IPS-20b (cell line): ENCODE measurements at regions not wholly inside any gene's neighbourhood (a gene's known extent, or its start where the extent isn't known, plus 50 kb on each side); places are given as distances from the start of the nearest gene placed in this dataset.
"Not testable (repeated sequence)": the region's sequence is repeated elsewhere in the genome, so short reads cannot be mapped to it uniquely, and the experiment has no call there.

Source experiments
- H3K27ac ChIP-seq: one replicate; pipeline ENCODE4 v1.5.1; 2013; ENCODE audit warnings: low read length
- H3K27me3 ChIP-seq: 2 replicates; pipeline ENCODE4 v1.6.1; 2013; ENCODE audit warnings: mild to moderate bottlenecking, low read length, inconsistent platforms; ENCODE audit not compliant: insufficient read depth
- H3K36me3 ChIP-seq: 2 replicates; pipeline ENCODE4 v1.6.1; 2013; ENCODE audit warnings: low read depth, mild to moderate bottlenecking, inconsistent platforms, low read length, moderate library complexity; ENCODE audit not compliant: insufficient read depth
- H3K4me1 ChIP-seq: 2 replicates; pipeline ENCODE4 v1.6.1; 2013; ENCODE audit warnings: mild to moderate bottlenecking, control low read depth, inconsistent platforms, low read length, moderate library complexity; ENCODE audit not compliant: insufficient read depth
- H3K4me3 ChIP-seq: 2 replicates; pipeline ENCODE4 v1.5.1; 2013; ENCODE audit warnings: mild to moderate bottlenecking, low read length, inconsistent platforms
- H3K9ac ChIP-seq: 2 replicates; pipeline ENCODE4 v1.6.1; 2013; ENCODE audit warnings: low read depth, mild to moderate bottlenecking, inconsistent platforms, low read length, moderate library complexity
- H3K9me3 ChIP-seq: 2 replicates; pipeline ENCODE4 v1.6.1; 2013; ENCODE audit warnings: mild to moderate bottlenecking, low read depth, low read length, inconsistent platforms; ENCODE audit not compliant: insufficient read depth

- H3K9me3 ChIP-seq: no peaks in the 10 kb centered on the region
- no peaks in the 10 kb centered on the region for H3K36me3 ChIP-seq
- no peak overlapping the region for H3K27ac ChIP-seq
- H3K4me3 ChIP-seq: no peak overlapping the region
- H3K27me3 ChIP-seq: no peaks in the 10 kb centered on the region
- no peak overlapping the region for H3K9ac ChIP-seq
- H3K4me1 ChIP-seq: no peaks in the 10 kb centered on the region
Observed at GRCh38 chr18:55900380-55900779, 312.4 kb upstream of the TCF4 start.

GRCh38 chr18:55897091-55897689 lies 309.2 kb upstream of the TCF4 start:
- H3K9me3 ChIP-seq: no peaks in the 10 kb centered on the region

GRCh38 chr18:55893948-55894347 lies 306.0 kb upstream of the TCF4 start:
- Histone ChIP-seq H3K27me3 (no peaks in the 10 kb centered on the region), H3K4me1 (peaks cover 3% of the 10 kb centered on the region; the same call in 1 of the 2 replicates), H3K4me3 (peak overlapping the region; percentile 50), H3K36me3 (no peaks in the 10 kb centered on the region), H3K27ac (no peak overlapping the region), H3K9me3 (no peaks in the 10 kb centered on the region), H3K9ac (peak overlapping the region; percentile 20; the same call in 1 of the 2 replicates)

More at GRCh38 chr18:55897091-55897689, 309.2 kb upstream of the TCF4 start:
- H3K9ac ChIP-seq: no peak overlapping the region
- H3K36me3 ChIP-seq: no peaks in the 10 kb centered on the region
- H3K27ac ChIP-seq: no peak overlapping the region
- peaks cover 3% of the 10 kb centered on the region; the same call in 1 of the 2 replicates for H3K4me1 ChIP-seq
- no peak overlapping the region for H3K4me3 ChIP-seq
- no peaks in the 10 kb centered on the region for H3K27me3 ChIP-seq

DNA sequence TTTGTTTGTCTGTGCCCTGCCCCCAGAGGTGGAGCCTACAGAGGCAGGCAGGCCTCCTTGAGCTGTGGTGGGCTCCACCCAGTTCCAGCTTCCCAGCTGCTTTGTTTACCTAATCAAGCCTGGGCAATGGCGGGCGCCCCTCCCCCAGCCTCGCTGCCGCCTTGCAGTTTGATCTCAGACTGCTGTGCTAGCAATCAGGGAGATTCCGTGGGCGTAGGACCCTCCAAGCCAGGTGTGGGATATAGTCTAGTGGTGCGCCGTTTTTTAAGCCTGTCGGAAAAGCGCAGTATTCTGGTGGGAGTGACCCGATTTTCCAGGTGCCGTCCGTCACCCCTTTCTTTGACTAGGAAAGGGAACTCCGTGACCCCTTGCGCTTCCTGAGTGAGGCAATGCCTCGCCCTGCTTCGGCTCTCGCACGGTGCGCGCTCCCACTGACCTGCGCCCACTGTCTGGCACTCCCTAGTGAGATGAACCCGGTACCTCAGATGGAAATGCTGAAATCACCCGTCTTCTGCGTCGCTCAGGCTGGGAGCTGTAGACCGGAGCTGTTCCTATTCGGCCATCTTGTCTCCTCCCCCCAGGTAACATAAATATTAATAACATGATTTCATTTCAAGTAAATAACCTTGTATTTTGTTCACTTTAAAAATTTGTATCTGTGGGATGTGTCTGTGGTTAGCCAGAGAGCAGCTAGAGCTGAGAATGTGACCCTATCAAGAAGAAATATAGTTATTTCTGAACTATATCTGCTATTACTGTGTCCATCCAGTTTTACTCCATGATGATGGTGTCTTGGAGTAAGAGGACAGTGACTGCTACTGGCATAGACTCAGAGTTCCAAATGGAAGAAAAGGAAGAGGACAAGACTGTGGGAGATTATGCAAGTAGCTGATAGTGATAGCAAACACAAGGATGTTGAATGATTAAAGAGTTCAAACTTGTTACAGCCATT lies 305.1 kb upstream of the TCF4 start:
- H3K36me3 ChIP-seq, H3K9me3 ChIP-seq, H3K27me3 ChIP-seq, H3K4me1 ChIP-seq, H3K27ac ChIP-seq: not testable (repeated sequence)
- Histone ChIP-seq H3K9ac (peak overlapping the region; percentile 20; the same call in 1 of the 2 replicates), H3K4me3 (peak overlapping the region; percentile 50)

GRCh38 chr18:55886886-55887285 lies 298.9 kb upstream of the TCF4 start:
- Histone ChIP-seq H3K4me1 (no peaks in the 10 kb centered on the region), H3K27ac (no peak overlapping the region), H3K9ac (no peak overlapping the region), H3K4me3 (no peak overlapping the region), H3K36me3 (no peaks in the 10 kb centered on the region), H3K9me3 (peaks cover 13% of the 10 kb centered on the region), H3K27me3 (no peaks in the 10 kb centered on the region)

DNA sequence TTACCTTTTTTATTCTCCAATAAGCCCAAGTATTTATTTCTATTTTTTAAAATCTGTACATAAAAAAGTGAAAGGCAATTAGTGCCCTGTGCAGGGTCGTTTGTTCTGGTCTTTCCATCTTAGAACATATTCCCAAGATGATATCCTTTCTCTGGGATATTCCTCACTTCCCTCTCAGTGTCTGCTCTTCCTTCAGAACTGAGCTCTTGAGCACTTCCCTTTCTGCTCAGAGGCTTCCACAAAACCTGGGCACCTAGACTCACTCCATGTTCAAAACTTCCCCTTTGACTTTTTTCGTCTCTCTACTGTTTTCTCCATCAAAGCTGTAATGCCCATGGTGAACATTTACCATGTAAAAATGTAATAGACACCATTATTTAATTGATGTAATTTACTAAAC lies 296.5 kb upstream of the TCF4 start:
- H3K4me3 ChIP-seq: no peak overlapping the region
- H3K27ac ChIP-seq: no peak overlapping the region
- H3K4me1 ChIP-seq: no peaks in the 10 kb centered on the region
- H3K9ac ChIP-seq: no peak overlapping the region
- H3K36me3 ChIP-seq: no peaks in the 10 kb centered on the region
- H3K9me3 ChIP-seq: peaks cover 13% of the 10 kb centered on the region
- no peaks in the 10 kb centered on the region for H3K27me3 ChIP-seq

DNA sequence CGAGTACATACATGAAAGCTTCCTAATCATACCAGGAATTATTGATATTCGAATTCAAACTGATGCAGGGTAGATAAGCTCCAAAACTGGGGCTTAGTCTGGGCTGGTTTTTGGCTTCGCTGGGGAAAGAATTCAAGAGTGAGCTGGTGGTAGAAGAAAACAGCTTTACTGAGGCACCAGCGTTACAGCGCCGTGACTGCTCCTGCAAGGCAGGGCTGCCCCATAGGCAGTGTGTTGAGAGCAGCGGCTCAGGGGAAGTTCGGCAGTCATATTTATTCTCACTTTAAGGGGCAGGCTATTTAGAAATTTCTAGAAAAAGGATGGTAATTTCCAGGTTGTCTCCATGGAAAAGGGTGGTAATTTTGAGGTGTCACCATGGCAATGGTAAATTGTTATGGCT lies 292.6 kb upstream of the TCF4 start:
- Histone ChIP-seq H3K27me3 (no peaks in the 10 kb centered on the region), H3K9me3 (no peaks in the 10 kb centered on the region), H3K36me3 (no peaks in the 10 kb centered on the region), H3K4me3 (no peak overlapping the region), H3K9ac (no peak overlapping the region), H3K27ac (no peak overlapping the region), H3K4me1 (peaks cover 1% of the 10 kb centered on the region; the same call in 1 of the 2 replicates)

DNA sequence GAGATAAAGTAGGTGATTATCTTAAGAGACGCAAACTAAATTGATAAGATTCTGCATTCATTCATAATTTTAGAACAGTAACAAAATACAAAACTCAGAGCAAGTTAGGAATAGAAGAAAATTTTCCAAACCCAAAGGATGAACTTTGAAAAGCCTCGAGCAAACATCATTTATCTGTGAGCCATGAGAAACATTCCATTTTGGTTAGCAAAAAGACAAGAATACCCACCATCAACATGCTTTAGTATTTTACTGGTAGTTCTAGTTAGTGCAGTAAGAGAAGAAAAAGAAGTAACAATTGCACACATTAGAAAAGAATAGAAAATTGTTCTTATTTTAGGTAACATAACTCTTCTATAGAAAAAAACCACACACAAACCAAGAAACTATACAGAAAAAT lies 291.3 kb upstream of the TCF4 start:
- H3K36me3 ChIP-seq: no peaks in the 10 kb centered on the region
- H3K27ac ChIP-seq: no peak overlapping the region
- no peaks in the 10 kb centered on the region for H3K27me3 ChIP-seq
- peaks cover 3% of the 10 kb centered on the region; the same call in 1 of the 2 replicates for H3K4me1 ChIP-seq
- H3K4me3 ChIP-seq: no peak overlapping the region
- H3K9me3 ChIP-seq: no peaks in the 10 kb centered on the region
- H3K9ac ChIP-seq: no peak overlapping the region

DNA sequence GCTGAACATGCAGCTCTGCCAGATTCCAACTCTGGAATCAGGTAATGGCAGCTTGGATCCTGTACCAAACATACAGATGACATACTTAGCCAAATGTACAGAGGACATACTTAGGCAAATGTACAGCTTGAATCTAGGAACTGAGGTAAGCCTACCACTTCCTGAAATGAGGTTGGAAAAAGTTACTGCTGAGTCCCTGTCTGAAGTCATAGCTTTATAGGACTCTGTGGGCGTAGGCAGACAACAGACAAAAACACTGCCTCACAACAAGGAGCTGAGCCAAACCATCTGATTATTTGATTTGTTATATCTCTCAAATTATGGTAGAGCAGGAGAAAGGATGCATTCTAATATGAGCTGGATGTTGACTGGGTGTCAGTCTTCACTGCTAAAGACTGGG lies 290.2 kb upstream of the TCF4 start:
- no peaks in the 10 kb centered on the region for H3K9me3 ChIP-seq
- no peak overlapping the region for H3K4me3 ChIP-seq
- peaks cover 3% of the 10 kb centered on the region; the same call in 1 of the 2 replicates for H3K4me1 ChIP-seq
- no peaks in the 10 kb centered on the region for H3K27me3 ChIP-seq
- H3K27ac ChIP-seq: no peak overlapping the region
- H3K9ac ChIP-seq: no peak overlapping the region
- H3K36me3 ChIP-seq: no peaks in the 10 kb centered on the region

GRCh38 chr18:55877321-55877720 lies 289.3 kb upstream of the TCF4 start:
- no peak overlapping the region for H3K9ac ChIP-seq
- H3K9me3 ChIP-seq: no peaks in the 10 kb centered on the region
- peaks cover 3% of the 10 kb centered on the region; the same call in 1 of the 2 replicates for H3K4me1 ChIP-seq
- H3K27me3 ChIP-seq: no peaks in the 10 kb centered on the region
- no peak overlapping the region for H3K4me3 ChIP-seq
- H3K27ac ChIP-seq: no peak overlapping the region
- H3K36me3 ChIP-seq: no peaks in the 10 kb centered on the region

DNA sequence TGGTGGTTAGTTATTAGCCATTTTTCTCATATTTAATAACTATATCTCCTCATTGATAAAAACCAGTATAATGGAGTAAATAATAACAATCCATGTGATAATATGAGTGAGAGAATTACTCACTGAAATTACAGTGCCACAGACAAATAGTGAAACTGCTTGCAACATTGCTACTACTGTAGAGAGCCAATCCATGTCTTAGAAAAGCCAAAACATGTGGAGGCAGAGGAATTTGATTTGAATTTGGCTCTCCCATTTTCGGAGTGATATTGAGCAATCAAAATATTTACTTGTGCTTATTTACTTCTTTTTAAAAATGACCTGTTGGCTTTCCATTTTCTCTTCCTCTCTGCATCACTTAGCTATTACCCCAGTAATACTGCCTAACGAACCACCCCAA lies 288.3 kb upstream of the TCF4 start:
- Histone ChIP-seq H3K9ac (no peak overlapping the region), H3K4me1 (peaks cover 3% of the 10 kb centered on the region; the same call in 1 of the 2 replicates), H3K9me3 (no peaks in the 10 kb centered on the region), H3K27me3 (no peaks in the 10 kb centered on the region), H3K4me3 (no peak overlapping the region), H3K27ac (no peak overlapping the region), H3K36me3 (no peaks in the 10 kb centered on the region)
